ENCODE measurements at regions not wholly inside any gene's neighbourhood (a gene's known extent, or its start where the extent isn't known, plus 50 kb on each side); places are given as distances from the start of the nearest gene placed in this dataset.

DNA sequence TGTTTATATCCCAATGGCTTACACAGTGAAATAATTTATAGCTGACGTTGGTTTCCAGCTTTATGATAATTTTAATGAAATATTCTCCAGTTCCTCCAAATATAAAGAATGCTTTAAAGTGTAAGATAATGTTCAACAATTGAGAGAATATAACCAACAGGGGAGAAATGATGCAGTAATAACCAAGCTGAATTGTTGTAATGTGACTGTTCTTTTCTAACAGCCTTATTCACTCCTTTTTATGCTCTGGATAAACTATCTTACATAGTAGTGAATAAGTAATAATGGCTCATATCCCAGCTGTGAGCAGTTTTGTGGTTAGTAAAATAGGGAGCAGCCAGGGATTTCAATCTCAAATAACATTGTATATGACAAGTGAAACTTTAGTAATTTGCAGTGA lies 2348.7 kb upstream of the ACO1 start:
- TF ChIP-seq, protein P1, sequence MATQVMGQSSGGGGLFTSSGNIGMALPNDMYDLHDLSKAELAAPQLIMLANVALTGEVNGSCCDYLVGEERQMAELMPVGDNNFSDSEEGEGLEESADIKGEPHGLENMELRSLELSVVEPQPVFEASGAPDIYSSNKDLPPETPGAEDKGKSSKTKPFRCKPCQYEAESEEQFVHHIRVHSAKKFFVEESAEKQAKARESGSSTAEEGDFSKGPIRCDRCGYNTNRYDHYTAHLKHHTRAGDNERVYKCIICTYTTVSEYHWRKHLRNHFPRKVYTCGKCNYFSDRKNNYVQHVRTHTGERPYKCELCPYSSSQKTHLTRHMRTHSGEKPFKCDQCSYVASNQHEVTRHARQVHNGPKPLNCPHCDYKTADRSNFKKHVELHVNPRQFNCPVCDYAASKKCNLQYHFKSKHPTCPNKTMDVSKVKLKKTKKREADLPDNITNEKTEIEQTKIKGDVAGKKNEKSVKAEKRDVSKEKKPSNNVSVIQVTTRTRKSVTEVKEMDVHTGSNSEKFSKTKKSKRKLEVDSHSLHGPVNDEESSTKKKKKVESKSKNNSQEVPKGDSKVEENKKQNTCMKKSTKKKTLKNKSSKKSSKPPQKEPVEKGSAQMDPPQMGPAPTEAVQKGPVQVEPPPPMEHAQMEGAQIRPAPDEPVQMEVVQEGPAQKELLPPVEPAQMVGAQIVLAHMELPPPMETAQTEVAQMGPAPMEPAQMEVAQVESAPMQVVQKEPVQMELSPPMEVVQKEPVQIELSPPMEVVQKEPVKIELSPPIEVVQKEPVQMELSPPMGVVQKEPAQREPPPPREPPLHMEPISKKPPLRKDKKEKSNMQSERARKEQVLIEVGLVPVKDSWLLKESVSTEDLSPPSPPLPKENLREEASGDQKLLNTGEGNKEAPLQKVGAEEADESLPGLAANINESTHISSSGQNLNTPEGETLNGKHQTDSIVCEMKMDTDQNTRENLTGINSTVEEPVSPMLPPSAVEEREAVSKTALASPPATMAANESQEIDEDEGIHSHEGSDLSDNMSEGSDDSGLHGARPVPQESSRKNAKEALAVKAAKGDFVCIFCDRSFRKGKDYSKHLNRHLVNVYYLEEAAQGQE (IDR thresholded peaks at IDR 0.05; ENCODE audit: borderline replicate concordance): no peak
- TF ChIP-seq, protein P1 (CRISPR knock-in tag; IDR thresholded peaks at IDR 0.05; ENCODE audit: low read depth): no peak
- TF ChIP-seq XRCC4 (IDR thresholded peaks at IDR 0.05; ENCODE audit: extremely low read depth, insufficient read depth, insufficient read length) (no peak), ZNF12 (CRISPR knock-in tag; IDR thresholded peaks at IDR 0.05) (no peak)

All from K562 (cell line).